ENCODE measurements at regions not wholly inside any gene's neighbourhood (a gene's known extent, or its start where the extent isn't known, plus 50 kb on each side); places are given as distances from the start of the nearest gene placed in this dataset.

DNA sequence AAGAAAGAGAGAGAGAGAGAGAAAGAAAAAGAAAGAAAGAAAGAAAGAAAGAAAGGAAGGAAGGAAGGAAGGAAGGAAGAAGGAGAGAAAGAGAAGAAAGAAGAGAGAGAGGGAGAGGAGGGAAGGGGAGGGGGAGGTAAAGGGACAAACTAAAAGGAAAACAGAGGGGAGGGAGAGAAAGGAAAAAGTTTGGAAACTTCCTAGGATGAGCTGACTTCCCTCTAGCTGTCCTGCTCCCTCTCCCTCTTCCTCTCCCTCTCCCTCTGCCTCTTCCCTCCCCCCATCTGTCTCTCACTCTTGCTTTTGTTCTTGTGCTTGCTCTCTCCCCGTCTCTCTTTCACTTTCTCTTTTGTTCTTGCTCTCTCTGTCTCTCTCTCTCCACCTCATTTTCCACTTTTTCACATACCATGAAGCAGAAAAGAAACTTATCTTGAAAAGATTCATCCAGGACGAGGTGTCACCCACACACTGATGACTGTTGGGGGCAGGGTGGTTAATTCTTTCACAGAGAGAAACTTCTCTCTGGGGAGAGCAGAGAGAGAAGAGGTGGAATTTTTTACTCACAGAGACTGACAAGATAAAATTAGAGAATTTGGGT, 56.4 kb upstream of the DUSP22 start:
- H3K4me1 ChIP-seq (ENCODE audit: control insufficient read depth in 1 of 2, insufficient read depth in 2 of 2, low read length in 2 of 2): no peaks in the 10 kb centered on the region
- no peaks in the 10 kb centered on the region for H3K9me2 ChIP-seq (ENCODE audit: insufficient read depth)
- H4K20me1 ChIP-seq (ENCODE audit: insufficient read depth): no peaks in the 10 kb centered on the region
- TF ChIP-seq ZFX (IDR thresholded peaks at IDR 0.05) (no peak), SRF (IDR thresholded peaks at IDR 0.05; ENCODE audit: low read depth) (no peak), TCF7L2 (IDR thresholded peaks at IDR 0.05; ENCODE audit: borderline replicate concordance, extremely low read depth, insufficient read depth, insufficient read length) (no peak), EGR1 (IDR thresholded peaks at IDR 0.05; ENCODE audit: low read depth) (no peak), REST (IDR thresholded peaks at IDR 0.05; ENCODE audit: low read depth) (no peak), JUND (IDR thresholded peaks at IDR 0.05) (no peak), EZH2phosphoT487 (IDR thresholded peaks at IDR 0.05; ENCODE audit: borderline replicate concordance) (no peak), CEBPB (IDR thresholded peaks at IDR 0.05; ENCODE audit: low read depth) (no peak), RAD21 (IDR thresholded peaks at IDR 0.05; ENCODE audit: low read depth) (no peak), EZH2 (IDR thresholded peaks at IDR 0.05) (no peak), SIN3A (IDR thresholded peaks at IDR 0.05; ENCODE audit: low read depth) (no peak), CBX3 (IDR thresholded peaks at IDR 0.05; ENCODE audit: low read depth) (no peak), FOSL1 (IDR thresholded peaks at IDR 0.05; ENCODE audit: low read depth) (no peak), ELF1 (IDR thresholded peaks at IDR 0.05; ENCODE audit: borderline replicate concordance, low read depth) (no peak), YY1 (IDR thresholded peaks at IDR 0.05; ENCODE audit: extremely low read depth, insufficient replicate concordance, low read depth, low read length) (no peak), ZNF274 (IDR thresholded peaks at IDR 0.05; ENCODE audit: low read depth, low read length) (no peak), POLR2AphosphoS5 (IDR thresholded peaks at IDR 0.05; ENCODE audit: low read depth, low read length) (no peak), POLR2A (IDR thresholded peaks at IDR 0.05; ENCODE audit: borderline replicate concordance, extremely low read depth, insufficient read depth, insufficient read length) (no peak)
- TF ChIP-seq, protein P1, sequence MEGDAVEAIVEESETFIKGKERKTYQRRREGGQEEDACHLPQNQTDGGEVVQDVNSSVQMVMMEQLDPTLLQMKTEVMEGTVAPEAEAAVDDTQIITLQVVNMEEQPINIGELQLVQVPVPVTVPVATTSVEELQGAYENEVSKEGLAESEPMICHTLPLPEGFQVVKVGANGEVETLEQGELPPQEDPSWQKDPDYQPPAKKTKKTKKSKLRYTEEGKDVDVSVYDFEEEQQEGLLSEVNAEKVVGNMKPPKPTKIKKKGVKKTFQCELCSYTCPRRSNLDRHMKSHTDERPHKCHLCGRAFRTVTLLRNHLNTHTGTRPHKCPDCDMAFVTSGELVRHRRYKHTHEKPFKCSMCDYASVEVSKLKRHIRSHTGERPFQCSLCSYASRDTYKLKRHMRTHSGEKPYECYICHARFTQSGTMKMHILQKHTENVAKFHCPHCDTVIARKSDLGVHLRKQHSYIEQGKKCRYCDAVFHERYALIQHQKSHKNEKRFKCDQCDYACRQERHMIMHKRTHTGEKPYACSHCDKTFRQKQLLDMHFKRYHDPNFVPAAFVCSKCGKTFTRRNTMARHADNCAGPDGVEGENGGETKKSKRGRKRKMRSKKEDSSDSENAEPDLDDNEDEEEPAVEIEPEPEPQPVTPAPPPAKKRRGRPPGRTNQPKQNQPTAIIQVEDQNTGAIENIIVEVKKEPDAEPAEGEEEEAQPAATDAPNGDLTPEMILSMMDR (IDR thresholded peaks at IDR 0.05 in 2 of 3, conservative IDR thresholded peaks at IDR 0.05 in 1 of 3; ENCODE audit: borderline replicate concordance in 1 of 3, insufficient read depth in 1 of 3, low read depth in 2 of 3, low read length in 2 of 3): no peak
- TF ChIP-seq, protein P2, sequence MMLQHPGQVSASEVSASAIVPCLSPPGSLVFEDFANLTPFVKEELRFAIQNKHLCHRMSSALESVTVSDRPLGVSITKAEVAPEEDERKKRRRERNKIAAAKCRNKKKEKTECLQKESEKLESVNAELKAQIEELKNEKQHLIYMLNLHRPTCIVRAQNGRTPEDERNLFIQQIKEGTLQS (IDR thresholded peaks at IDR 0.05): no peak
- ATAC-seq (no peak), DNase-seq (ENCODE audit: low read depth, low spot score) (no peak)
- ChIA-PET CTCF (no interaction called here), RAD21 (ENCODE audit: low non-redundant PET in 1 of 2, low total read pairs in 2 of 2, uncharacterized antibody in 2 of 2, unreplicated experiment in 2 of 2) (no interaction called here), POLR2A (no interaction called here)
- H3K4me2 ChIP-seq (ENCODE audit: low read length): no peak overlapping the region
- H2AFZ ChIP-seq (ENCODE audit: low read depth, low read length, poor library complexity, severe bottlenecking): no peak overlapping the region
- H3K79me2 ChIP-seq (ENCODE audit: insufficient read depth, low read length): no peaks in the 10 kb centered on the region
- no peaks in the 10 kb centered on the region for H3K9me3 ChIP-seq (ENCODE audit: control insufficient read depth in 1 of 2, insufficient read depth in 1 of 2, low read depth in 1 of 2, low read length in 2 of 2)
- no peaks in the 10 kb centered on the region for H3K36me3 ChIP-seq (ENCODE audit: control insufficient read depth in 1 of 2, insufficient read depth in 2 of 2, low read length in 2 of 2)
- intact Hi-C loops (cut with micrococcal nuclease): no loop called here
- no peak overlapping the region for H3K9ac ChIP-seq (ENCODE audit: low read length)
- no TSS peak for BruUV-seq (replicated peaks)
- no peak overlapping the region for H3K27ac ChIP-seq (ENCODE audit: low read depth, low read length)
- H3K27me3 ChIP-seq (ENCODE audit: insufficient read depth, low read length): no peaks in the 10 kb centered on the region
- no peak overlapping the region for H3K4me3 ChIP-seq (replicated peaks in 1 of 2; ENCODE audit: low read depth in 1 of 2, low read length in 2 of 2)

All from HCT116 (cell line).